HCT116 (cell line): ENCODE measurements at regions not wholly inside any gene's neighbourhood (a gene's known extent, or its start where the extent isn't known, plus 50 kb on each side); places are given as distances from the start of the nearest gene placed in this dataset.

ENCODE experiments used
- ATF3 ChIP-seq: IDR thresholded peaks from 2 replicates; pipeline ENCODE4 v1.6.1; 2012
- CEBPB ChIP-seq: IDR thresholded peaks from 2 replicates; pipeline ENCODE4 v1.6.1; 2012; ENCODE audit warnings: low read depth
- CTCF ChIP-seq, 3 experiments: fragments of 200-600 bp in 1 of 3; sonication (generic) in 1 of 3; IDR thresholded peaks in 2 of 3; conservative IDR thresholded peaks in 1 of 3; 2 replicates each; pipeline ENCODE4 v1.5.1; 2012 to 2017; ENCODE audit warnings: low read depth in 2 of 3, low read length in 2 of 3, antibody characterized with exemption in 1 of 3, borderline replicate concordance in 1 of 3, control low read depth in 1 of 3, mild to moderate bottlenecking in 1 of 3, mixed read lengths in 1 of 3, mixed run types in 1 of 3, moderate library complexity in 1 of 3; ENCODE audit not compliant: insufficient read depth in 1 of 3
- EGR1 ChIP-seq: IDR thresholded peaks from 2 replicates; pipeline ENCODE4 v1.6.1; 2012; ENCODE audit warnings: low read depth
- EZH2 ChIP-seq: fragments of 200-600 bp; sonication (generic); IDR thresholded peaks from 2 replicates; pipeline ENCODE4 v1.6.1; 2017; ENCODE audit warnings: antibody characterized with exemption, mixed run types
- EZH2phosphoT487 ChIP-seq: fragments of 200-600 bp; IDR thresholded peaks from 2 replicates; pipeline ENCODE4 v1.6.1; 2018; ENCODE audit warnings: antibody characterized with exemption, borderline replicate concordance
- POLR2A ChIP-seq: IDR thresholded peaks from 2 replicates; pipeline ENCODE4 v1.7.0; 2011; ENCODE audit warnings: borderline replicate concordance; ENCODE audit not compliant: insufficient read depth, insufficient read length; ENCODE audit errors: extremely low read depth
- POLR2AphosphoS5 ChIP-seq: IDR thresholded peaks from 2 replicates; pipeline ENCODE4 v1.6.1; 2011; ENCODE audit warnings: mild to moderate bottlenecking, low read depth, low read length, moderate library complexity
- RAD21 ChIP-seq: IDR thresholded peaks from 2 replicates; pipeline ENCODE4 v1.6.1; 2012; ENCODE audit warnings: low read depth, mild to moderate bottlenecking
- SIN3A ChIP-seq: IDR thresholded peaks from 2 replicates; pipeline ENCODE4 v1.6.1; 2012; ENCODE audit warnings: low read depth
- YY1 ChIP-seq: IDR thresholded peaks from 2 replicates; pipeline ENCODE4 v1.6.1; 2011; ENCODE audit warnings: low read length, low read depth, moderate library complexity, mild to moderate bottlenecking; ENCODE audit not compliant: insufficient replicate concordance; ENCODE audit errors: extremely low read depth
- ZFX ChIP-seq: fragments of 450-650 bp; IDR thresholded peaks from 2 replicates; pipeline ENCODE4 v1.6.1; 2017
- ZNF274 ChIP-seq: fragments of 200-500 bp; sonication (Bioruptor generic); IDR thresholded peaks from 2 replicates; pipeline ENCODE4 v1.6.1; 2014; ENCODE audit warnings: mild to moderate bottlenecking, low read depth, low read length, inconsistent platforms

DNA sequence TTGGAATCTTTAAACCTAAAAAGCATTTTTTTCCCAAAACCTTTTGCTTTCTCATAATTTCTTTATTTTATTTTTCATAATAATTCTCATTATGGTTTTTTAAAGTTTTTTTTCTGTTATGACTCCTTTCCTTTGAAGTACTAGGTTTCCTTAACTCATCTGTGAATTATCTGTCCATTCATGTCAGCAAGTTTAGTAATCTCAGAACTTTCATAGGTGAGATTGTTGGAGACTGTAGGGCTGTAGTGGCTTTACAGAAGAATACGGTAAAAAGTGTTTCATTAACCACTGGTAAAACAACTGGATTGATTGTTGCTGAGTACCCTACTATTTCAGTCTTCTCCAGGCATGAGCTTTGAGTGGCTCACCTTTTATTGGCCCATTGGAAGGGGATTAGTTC lies 361.7 kb upstream of the PPP1R2C start:
- no peak for TF ChIP-seq EZH2
- no peak for TF ChIP-seq CTCF (IDR thresholded peaks at IDR 0.05 in 2 of 3, conservative IDR thresholded peaks at IDR 0.05 in 1 of 3; ENCODE audit: borderline replicate concordance in 1 of 3, insufficient read depth in 1 of 3, low read depth in 2 of 3, low read length in 2 of 3)
- TF ChIP-seq POLR2A, result no peak
- no peak for TF ChIP-seq RAD21
- no peak for TF ChIP-seq YY1
- no peak for TF ChIP-seq EGR1
- TF ChIP-seq ZFX, result no peak
- no peak for TF ChIP-seq ATF3
- no peak for TF ChIP-seq ZNF274
- no peak for TF ChIP-seq SIN3A
- TF ChIP-seq POLR2AphosphoS5, result no peak
- TF ChIP-seq CEBPB, result no peak
- TF ChIP-seq EZH2phosphoT487, result no peak
